ENCODE measurements at regions not wholly inside any gene's neighbourhood (a gene's known extent, or its start where the extent isn't known, plus 50 kb on each side); places are given as distances from the start of the nearest gene placed in this dataset.

- TF ChIP-seq PAX5 (IDR thresholded peaks at IDR 0.05; ENCODE audit: insufficient read depth, low read length, severe bottlenecking) (no peak), POLR2A (IDR thresholded peaks at IDR 0.05; ENCODE audit: low read depth, low read length) (no peak), TAF1 (IDR thresholded peaks at IDR 0.05; ENCODE audit: low read depth, low read length) (no peak)
These were observed 836.6 kb downstream of the RNF144A start for GRCh38 chr2:7753777-7754176.

Data from GM12891 (cell line).